BLaER1 treated with 17β-estradiol and CSF1 and Interleukin-3, amounts not matched to agents 10 nM and 100 nM (cell line): ENCODE measurements at regions not wholly inside any gene's neighbourhood (a gene's known extent, or its start where the extent isn't known, plus 50 kb on each side); places are given as distances from the start of the nearest gene placed in this dataset.

Source experiments
- H3K27ac ChIP-seq, 11 experiments: shearing (Covaris generic); formaldehyde crosslinking; 2 replicates each; pipeline ENCODE4 v1.8.1; 2022
- H3K27me3 ChIP-seq, 11 experiments: shearing (Covaris generic); formaldehyde crosslinking; 2 replicates each; pipeline ENCODE4 v1.8.1; 2022
- H3K36me3 ChIP-seq, 11 experiments: shearing (Covaris generic); formaldehyde crosslinking; 2 replicates each; pipeline ENCODE4 v1.8.1; 2022
- H3K4me1 ChIP-seq, 10 experiments: shearing (Covaris generic); formaldehyde crosslinking; 2 replicates each; pipeline ENCODE4 v1.8.1; 2022
- H3K4me2 ChIP-seq, 11 experiments: shearing (Covaris generic); formaldehyde crosslinking; 2 replicates each; pipeline ENCODE4 v1.8.1; 2022
- H3K4me3 ChIP-seq, 10 experiments: shearing (Covaris generic); formaldehyde crosslinking; 2 replicates each; pipeline ENCODE4 v1.8.1; 2022
- H3K9ac ChIP-seq, 11 experiments: shearing (Covaris generic); formaldehyde crosslinking; 2 replicates each; pipeline ENCODE4 v1.8.1; 2022
- H3K9me3 ChIP-seq, 11 experiments: shearing (Covaris generic); formaldehyde crosslinking; replicated peaks in 1 of 11; 2 replicates each; pipeline ENCODE4 v1.8.1; 2022
- H4K20me1 ChIP-seq, 11 experiments: shearing (Covaris generic); formaldehyde crosslinking; 2 replicates each; pipeline ENCODE4 v1.8.1; 2022
- Cebpa-rat ChIP-seq, 11 experiments: shearing (Covaris generic); IDR thresholded peaks; 2 replicates each; pipeline ENCODE4 v1.8.1; 2022

- Histone ChIP-seq H3K4me3 (no peak overlapping the region), H3K9ac (no peak overlapping the region), H4K20me1 (no peaks in the 10 kb centered on the region), H3K9me3 (no peaks in the 10 kb centered on the region), H3K4me1 (peaks cover 0 to 16% (median 12%) of the 10 kb centered on the region in 10 experiments; a peak in 17 of 20 replicates), H3K36me3 (no peaks in the 10 kb centered on the region), H3K27me3 (no peaks in the 10 kb centered on the region), H3K27ac (no peak overlapping the region), H3K4me2 (no peak overlapping the region)
- no peak for TF ChIP-seq Cebpa-rat (IDR thresholded peaks at IDR 0.05)
Measured at GRCh38 chr13:40194224-40194806, 472.1 kb downstream of the FOXO1 start.

- no peak overlapping the region for H3K4me3 ChIP-seq
- H3K27ac ChIP-seq, result no peak overlapping the region
- H3K9ac ChIP-seq, result no peak overlapping the region
- no peaks in the 10 kb centered on the region for H3K27me3 ChIP-seq
- no peaks in the 10 kb centered on the region for H3K4me1 ChIP-seq
- H3K4me2 ChIP-seq, result no peak overlapping the region
- no peak for TF ChIP-seq Cebpa-rat (IDR thresholded peaks at IDR 0.05)
- H4K20me1 ChIP-seq, result no peaks in the 10 kb centered on the region
- H3K9me3 ChIP-seq, result no peaks in the 10 kb centered on the region
- no peaks in the 10 kb centered on the region for H3K36me3 ChIP-seq
Measured at GRCh38 chr13:40197049-40197448, 469.4 kb downstream of the FOXO1 start.

GRCh38 chr13:40197936-40198595, 468.4 kb downstream of the FOXO1 start:
- H3K9me3 ChIP-seq, result no peaks in the 10 kb centered on the region
- no peak overlapping the region for H3K4me2 ChIP-seq
- no peak overlapping the region for H3K4me3 ChIP-seq
- no peaks in the 10 kb centered on the region for H3K4me1 ChIP-seq
- no peak for TF ChIP-seq Cebpa-rat (IDR thresholded peaks at IDR 0.05)
- no peaks in the 10 kb centered on the region for H4K20me1 ChIP-seq
- no peak overlapping the region for H3K27ac ChIP-seq
- no peaks in the 10 kb centered on the region for H3K27me3 ChIP-seq
- no peak overlapping the region for H3K9ac ChIP-seq
- no peaks in the 10 kb centered on the region for H3K36me3 ChIP-seq

GRCh38 chr13:40200273-40200978, 466.0 kb downstream of the FOXO1 start:
- H3K4me3 ChIP-seq, result no peak overlapping the region
- H3K9me3 ChIP-seq, result peaks cover 10 to 21% (median 13%) of the 10 kb centered on the region in 11 experiments
- H3K4me1 ChIP-seq, result no peaks in the 10 kb centered on the region
- H3K27me3 ChIP-seq, result no peaks in the 10 kb centered on the region
- H3K27ac ChIP-seq, result no peak overlapping the region
- no peak overlapping the region for H3K9ac ChIP-seq
- TF ChIP-seq Cebpa-rat (IDR thresholded peaks at IDR 0.05), result no peak
- no peaks in the 10 kb centered on the region for H4K20me1 ChIP-seq
- H3K36me3 ChIP-seq, result no peaks in the 10 kb centered on the region
- 0 out of 22 replicates have a peak overlapping the region, but pooled peaks of 1 of the 11 experiments have one; percentile 7 for H3K4me2 ChIP-seq

GRCh38 chr13:40204246-40204645, 462.2 kb downstream of the FOXO1 start:
- no peak overlapping the region for H3K9ac ChIP-seq
- no peak overlapping the region for H3K4me3 ChIP-seq
- no peaks in the 10 kb centered on the region for H3K27me3 ChIP-seq
- no peaks in the 10 kb centered on the region for H3K36me3 ChIP-seq
- no peak overlapping the region for H3K4me2 ChIP-seq
- H3K4me1 ChIP-seq, result peaks cover 12 to 22% (median 16%) of the 10 kb centered on the region in 10 experiments
- H3K27ac ChIP-seq, result no peak overlapping the region
- H3K9me3 ChIP-seq, result peaks cover 10 to 27% (median 17%) of the 10 kb centered on the region in 11 experiments
- TF ChIP-seq Cebpa-rat (IDR thresholded peaks at IDR 0.05), result no peak
- H4K20me1 ChIP-seq, result no peaks in the 10 kb centered on the region

GRCh38 chr13:40205771-40206240, 460.6 kb downstream of the FOXO1 start:
- peaks cover 10 to 27% (median 17%) of the 10 kb centered on the region in 11 experiments for H3K9me3 ChIP-seq
- peaks cover 12 to 22% (median 16%) of the 10 kb centered on the region in 10 experiments for H3K4me1 ChIP-seq
- no peak for TF ChIP-seq Cebpa-rat (IDR thresholded peaks at IDR 0.05)
- H3K36me3 ChIP-seq, result no peaks in the 10 kb centered on the region
- peak overlapping the region in 5 of 11 experiments; percentile 66 to 81 (median 73); a peak in 6 of 22 replicates for H3K4me2 ChIP-seq
- H3K4me3 ChIP-seq, result no peak overlapping the region
- H4K20me1 ChIP-seq, result no peaks in the 10 kb centered on the region
- H3K27ac ChIP-seq, result 0 out of 22 replicates have a peak overlapping the region, but pooled peaks of 2 of the 11 experiments have one; percentile 62 to 74
- H3K9ac ChIP-seq, result no peak overlapping the region
- no peaks in the 10 kb centered on the region for H3K27me3 ChIP-seq

- TF ChIP-seq Cebpa-rat (IDR thresholded peaks at IDR 0.05), result no peak
- Histone ChIP-seq H3K4me3 (no peak overlapping the region), H3K4me2 (peak overlapping the region; percentile 36 to 81 (median 65)), H3K27me3 (no peaks in the 10 kb centered on the region), H4K20me1 (no peaks in the 10 kb centered on the region), H3K4me1 (peaks cover 12 to 22% (median 16%) of the 10 kb centered on the region in 10 experiments), H3K27ac (peak overlapping the region in 9 of 11 experiments; percentile 1 to 82 (median 45); a peak in 17 of 22 replicates), H3K9me3 (peaks cover 10 to 27% (median 17%) of the 10 kb centered on the region in 11 experiments), H3K36me3 (no peaks in the 10 kb centered on the region), H3K9ac (peak overlapping the region in 4 of 11 experiments; percentile 26 to 48 (median 36); a peak in 7 of 22 replicates)
Measured at GRCh38 chr13:40206241-40207000, 460.0 kb downstream of the FOXO1 start.

GRCh38 chr13:40207001-40207478, 459.4 kb downstream of the FOXO1 start:
- H3K4me2 ChIP-seq, result peak overlapping the region; percentile 36 to 81 (median 65)
- TF ChIP-seq Cebpa-rat (IDR thresholded peaks at IDR 0.05), result no peak
- no peak overlapping the region for H3K4me3 ChIP-seq

More at GRCh38 chr13:40207001-40207478, 459.4 kb downstream of the FOXO1 start:
- Histone ChIP-seq H3K27ac (peak overlapping the region in 9 of 11 experiments; percentile 1 to 82 (median 45); a peak in 17 of 22 replicates), H4K20me1 (no peaks in the 10 kb centered on the region), H3K9ac (peak overlapping the region in 4 of 11 experiments; percentile 26 to 48 (median 36); a peak in 7 of 22 replicates), H3K9me3 (peaks cover 10 to 27% (median 17%) of the 10 kb centered on the region in 11 experiments), H3K4me1 (peaks cover 12 to 22% (median 16%) of the 10 kb centered on the region in 10 experiments), H3K27me3 (no peaks in the 10 kb centered on the region), H3K36me3 (no peaks in the 10 kb centered on the region)
